Posterior cingulate gyrus (tissue), 11 donors: ENCODE measurements at regions not wholly inside any gene's neighbourhood (a gene's known extent, or its start where the extent isn't known, plus 50 kb on each side); places are given as distances from the start of the nearest gene placed in this dataset.

Experiments
- DNase-seq, 10 donors: peaks; one replicate each; pipeline versions ENCODE4 v3.0.0 to v3.0.0-alpha.2; 2020 to 2021; ENCODE audit warnings: mixed read lengths in 3 of 10
- intact Hi-C: fragments of 100-400 bp; cut with DNase I; formaldehyde crosslinking; loops from one replicate; pipeline ENCODE4 v1.15.1; 2023

DNA sequence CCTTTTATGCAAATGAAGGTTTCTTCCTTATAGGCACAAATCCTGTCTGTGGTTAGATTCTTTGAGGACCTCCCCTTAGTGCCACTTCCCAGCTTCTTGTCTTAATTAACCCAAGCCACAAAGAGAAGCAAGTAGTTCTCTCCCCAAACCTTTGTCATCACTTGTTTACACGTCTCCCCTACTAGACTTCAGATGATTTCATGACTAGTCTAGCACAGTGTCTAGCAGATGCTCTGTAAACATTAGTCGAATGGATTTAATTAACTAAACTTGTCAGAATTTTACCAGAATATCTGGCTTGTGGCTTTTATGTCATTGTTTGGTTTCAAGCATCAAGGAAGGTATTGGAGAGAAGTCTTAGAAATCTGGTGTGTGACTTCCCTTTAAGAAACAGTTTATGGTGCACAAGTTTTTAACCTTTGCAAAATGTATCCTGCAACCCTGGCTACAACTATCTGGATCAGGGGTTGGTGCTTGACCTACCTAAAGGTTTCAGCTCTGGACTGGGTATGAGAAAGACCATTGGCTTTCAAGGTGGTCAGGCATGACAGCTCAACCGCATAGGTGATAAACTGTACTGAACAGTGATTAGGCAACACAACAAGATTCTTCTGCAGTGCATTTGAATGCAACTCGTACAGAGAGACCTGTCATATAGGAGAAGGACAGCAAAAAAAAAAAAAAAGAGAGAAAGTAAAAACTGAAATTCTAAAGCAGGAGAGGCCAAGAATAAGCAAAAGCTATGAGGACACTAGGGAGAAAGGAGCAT lies 93.2 kb upstream of the CCDC150 start:
- intact Hi-C loops = no loop called here
- no peak for DNase-seq

- intact Hi-C loops = no loop called here
- no peak for DNase-seq
Observed at GRCh38 chr2:196549052-196549451, 90.5 kb upstream of the CCDC150 start.

DNA sequence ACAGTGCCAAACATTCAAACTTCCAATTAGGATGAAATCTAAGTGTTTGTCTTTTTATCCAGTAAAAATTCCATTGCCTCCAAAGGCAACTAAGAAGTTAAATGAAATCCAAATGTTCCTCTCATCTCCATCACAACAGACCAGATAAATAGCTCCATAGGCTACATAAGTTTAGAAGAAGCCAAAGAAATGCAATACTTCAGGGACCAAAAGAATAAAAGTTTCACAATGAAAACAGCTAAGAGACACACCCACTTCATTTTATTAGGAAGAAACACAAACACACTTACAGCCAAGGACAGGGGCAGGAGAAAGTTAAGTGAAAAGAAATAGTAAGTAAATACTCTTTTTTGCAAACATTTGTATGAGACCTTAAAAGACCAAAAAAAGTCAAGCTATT lies 88.5 kb upstream of the CCDC150 start:
- intact Hi-C loops = no loop called here
- DNase-seq = no peak

- intact Hi-C loops = no loop called here
- no peak for DNase-seq
Observed at GRCh38 chr2:196555161-196555560, 84.4 kb upstream of the CCDC150 start.

DNA sequence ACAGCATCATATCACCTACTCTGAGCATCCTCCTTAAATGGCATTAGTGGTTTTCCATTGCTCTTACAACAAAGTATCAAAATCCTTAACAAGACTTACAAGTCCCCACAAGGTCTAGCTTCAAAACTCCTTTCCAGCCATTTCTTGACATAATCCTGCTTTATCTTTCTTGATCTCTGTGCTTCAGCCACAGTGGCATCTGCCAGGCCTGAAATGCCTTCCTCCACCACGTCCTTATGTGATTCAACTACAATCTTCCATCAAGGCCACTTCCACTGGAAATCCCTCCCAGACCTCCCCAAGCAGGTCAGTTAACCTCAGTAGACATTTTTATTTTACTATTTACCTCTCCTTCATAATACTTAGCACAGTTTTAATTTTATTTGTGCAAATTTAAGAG lies 83.8 kb upstream of the CCDC150 start:
- intact Hi-C loops = no loop called here
- DNase-seq = no peak

DNA sequence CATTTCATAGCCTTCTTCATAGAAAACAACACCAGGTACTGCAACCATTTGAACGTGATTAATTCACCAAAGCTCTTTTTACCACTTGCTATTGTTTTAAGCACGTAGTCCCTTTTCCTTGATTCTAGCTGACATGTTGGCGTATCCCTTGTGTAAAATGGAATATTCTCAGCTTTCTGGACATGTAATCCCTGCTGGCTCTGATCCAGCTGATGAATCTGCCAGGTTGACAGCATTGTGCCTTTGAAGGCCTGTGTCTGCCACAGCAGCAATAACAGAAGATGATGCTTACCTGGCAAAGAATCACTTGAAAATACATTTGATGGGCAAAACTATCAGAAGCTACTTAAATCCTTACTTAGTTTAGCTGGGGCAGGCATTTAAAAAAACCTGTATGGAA lies 81.0 kb upstream of the CCDC150 start:
- DNase-seq = no peak
- intact Hi-C loops = no loop called here

- no peak for DNase-seq
- intact Hi-C loops = no loop called here
Observed at GRCh38 chr2:196563876-196564275, 75.6 kb upstream of the CCDC150 start.

DNA sequence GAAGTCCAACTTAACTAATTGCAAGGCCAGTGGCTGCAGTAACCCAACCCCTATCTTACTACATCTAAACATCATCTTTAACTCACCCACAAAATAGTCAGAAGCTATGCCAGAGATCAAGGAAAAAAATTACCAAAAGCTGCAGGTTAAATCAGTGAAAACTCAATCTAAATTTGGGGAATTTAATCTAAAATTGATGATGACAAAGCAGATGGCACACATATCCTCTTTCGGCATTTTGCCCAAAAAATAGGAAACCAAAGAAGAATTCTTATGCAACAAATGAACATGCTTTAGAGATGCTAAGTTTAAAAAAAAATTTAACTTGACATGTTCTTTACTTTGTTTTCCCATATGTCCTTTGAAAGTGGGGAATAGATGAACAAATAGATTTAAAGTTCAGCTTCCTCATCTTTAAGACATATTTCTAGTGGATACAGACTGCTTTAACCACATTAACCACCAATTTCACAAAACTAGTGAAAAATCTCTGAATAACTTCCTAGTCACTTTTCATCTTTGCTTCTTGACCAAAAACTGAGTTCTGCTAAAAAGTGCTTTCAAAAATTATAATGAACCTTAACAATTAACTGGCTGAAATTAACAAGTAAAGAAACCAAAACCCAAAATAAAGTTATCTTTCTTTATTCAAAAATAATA lies 74.3 kb upstream of the CCDC150 start:
- DNase-seq = no peak
- intact Hi-C loops = no loop called here

GRCh38 chr2:196565982-196566381 lies 73.5 kb upstream of the CCDC150 start:
- DNase-seq = no peak
- intact Hi-C loops = no loop called here

DNA sequence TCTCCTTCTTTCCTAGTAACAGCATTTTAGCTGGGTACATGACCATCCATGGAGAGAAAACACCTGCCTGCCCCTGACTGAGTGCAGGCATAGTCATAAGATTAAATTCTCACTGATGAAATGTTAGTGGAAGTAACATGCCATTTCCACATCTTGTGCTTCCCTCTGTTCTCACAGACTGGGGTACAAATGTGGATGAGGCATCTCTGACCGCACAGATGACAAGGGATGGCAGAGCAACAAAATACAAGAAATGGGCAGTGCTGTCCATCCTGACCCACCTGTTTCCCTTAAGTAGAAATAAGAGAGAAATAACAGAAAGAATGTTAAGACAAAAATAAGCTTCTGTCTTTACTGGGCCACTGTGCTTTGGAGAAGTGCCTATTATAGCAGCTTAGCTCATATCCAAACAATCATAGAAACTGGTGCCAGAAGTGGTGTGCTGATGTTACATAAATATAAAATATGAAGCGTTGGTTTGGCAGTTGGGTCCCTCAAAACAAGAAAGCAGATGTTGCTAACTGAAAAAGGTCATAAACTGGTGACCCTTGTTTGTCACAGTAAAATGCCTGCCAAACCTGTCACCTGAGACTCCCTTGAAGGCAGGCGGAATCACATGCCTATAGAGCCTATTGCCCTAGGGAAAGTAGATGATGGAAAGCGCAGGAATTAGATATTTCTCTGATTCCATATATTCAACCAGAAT lies 72.4 kb upstream of the CCDC150 start:
- intact Hi-C loops = no loop called here
- DNase-seq = no peak

GRCh38 chr2:196568506-196568905 lies 71.0 kb upstream of the CCDC150 start:
- intact Hi-C loops = no loop called here
- no peak for DNase-seq

- no peak for DNase-seq
Observed at GRCh38 chr2:196584903-196585302, 54.6 kb upstream of the CCDC150 start.

DNA sequence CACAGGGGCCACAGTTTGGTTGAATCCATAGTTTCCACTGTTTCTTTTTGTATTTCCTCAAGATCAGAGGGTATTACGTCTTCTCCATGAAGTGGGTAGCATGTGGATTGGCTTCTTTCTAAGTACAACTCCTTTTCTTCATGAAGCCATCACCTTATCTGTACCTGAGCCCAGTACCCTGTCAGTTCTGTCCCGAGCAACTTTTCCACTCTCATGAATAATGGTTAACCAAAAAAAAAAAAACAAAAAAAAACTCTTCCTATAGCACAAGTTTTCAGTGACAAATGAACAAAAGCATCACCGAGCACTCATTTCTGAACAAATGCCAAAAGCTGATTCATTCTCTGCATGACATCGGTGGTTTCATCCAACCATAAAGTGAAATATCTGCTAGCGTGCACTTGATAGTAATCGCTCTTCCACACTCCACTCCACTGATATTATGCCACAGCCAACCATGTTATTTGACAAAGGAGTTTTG lies 53.0 kb upstream of the CCDC150 start:
- DNase-seq = no peak
- intact Hi-C loops = no loop called here

More at GRCh38 chr2:196584903-196585302, 54.6 kb upstream of the CCDC150 start:
- intact Hi-C loops = no loop called here

- DNase-seq = no peak
- intact Hi-C loops = no loop called here
Observed at GRCh38 chr2:196587056-196587455, 52.5 kb upstream of the CCDC150 start.

- DNase-seq = no peak
- intact Hi-C loops = no loop called here
Observed at GRCh38 chr2:196587739-196588138, 51.8 kb upstream of the CCDC150 start.

DNA sequence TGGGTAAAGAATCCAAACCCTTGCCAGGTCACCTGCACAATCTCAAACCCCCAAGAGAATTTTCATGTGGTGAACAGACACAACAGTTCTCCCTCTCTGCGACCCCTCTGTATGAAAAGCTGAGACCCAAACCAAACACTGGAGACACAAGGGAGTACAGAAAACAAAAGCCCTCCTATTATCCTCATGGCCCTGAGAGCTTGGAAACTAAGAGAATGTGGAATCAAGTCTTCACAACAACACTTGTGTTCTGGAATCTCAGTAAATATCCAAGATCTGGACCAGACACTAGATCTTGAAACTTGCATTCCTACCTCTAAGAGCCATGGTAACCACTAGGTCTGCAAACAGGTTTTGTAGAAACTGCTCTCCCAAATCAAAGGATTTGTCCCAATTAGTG lies 50.1 kb upstream of the CCDC150 start:
- DNase-seq = no peak
- intact Hi-C loops = no loop called here
